Cardiac septum (tissue), 1 donor: ENCODE measurements at regions not wholly inside any gene's neighbourhood (a gene's known extent, or its start where the extent isn't known, plus 50 kb on each side); places are given as distances from the start of the nearest gene placed in this dataset.

ENCODE experiments used
- DNase-seq: peaks from one replicate; pipeline ENCODE4 v3.0.0-alpha.2; 2020; ENCODE audit warnings: low spot score
- intact Hi-C: fragments of 100-400 bp; cut with DNase I; formaldehyde crosslinking; loops from one replicate; pipeline ENCODE4 v1.14.0; 2022
- donor health status: DM: no; HTN: no; CAD: no.

- intact Hi-C loops = no loop called here
- DNase-seq = no peak
These were observed 372.7 kb downstream of the LIG4 start for GRCh38 chr13:107842562-107843180.

- intact Hi-C loops = no loop called here
These were observed 376.7 kb downstream of the LIG4 start for GRCh38 chr13:107838588-107839161.

GRCh38 chr13:107836685-107837084 lies 378.7 kb downstream of the LIG4 start:
- DNase-seq = no peak
- intact Hi-C loops = no loop called here

More at GRCh38 chr13:107838588-107839161, 376.7 kb downstream of the LIG4 start:
- no peak for DNase-seq

- intact Hi-C loops = no loop called here
- no peak for DNase-seq
These were observed 379.9 kb downstream of the LIG4 start for GRCh38 chr13:107835339-107836018.

- intact Hi-C loops = no loop called here
- no peak for DNase-seq
These were observed 380.6 kb downstream of the LIG4 start for GRCh38 chr13:107834717-107835116.

GRCh38 chr13:107834281-107834680 lies 381.1 kb downstream of the LIG4 start:
- DNase-seq = no peak

GRCh38 chr13:107832500-107833100 lies 382.7 kb downstream of the LIG4 start:
- intact Hi-C loops = no loop called here
- no peak for DNase-seq

More at GRCh38 chr13:107834281-107834680, 381.1 kb downstream of the LIG4 start:
- intact Hi-C loops = no loop called here

- intact Hi-C loops = no loop called here
- DNase-seq = no peak
These were observed 384.5 kb downstream of the LIG4 start for GRCh38 chr13:107830804-107831203.

- no peak for DNase-seq
- intact Hi-C loops = no loop called here
These were observed 387.3 kb downstream of the LIG4 start for GRCh38 chr13:107827840-107828549.

GRCh38 chr13:107824635-107825034 lies 390.7 kb downstream of the LIG4 start:
- intact Hi-C loops = no loop called here

GRCh38 chr13:107822006-107822405 lies 393.3 kb downstream of the LIG4 start:
- no peak for DNase-seq
- intact Hi-C loops = no loop called here

More at GRCh38 chr13:107824635-107825034, 390.7 kb downstream of the LIG4 start:
- DNase-seq = no peak

GRCh38 chr13:107821492-107821891 lies 393.8 kb downstream of the LIG4 start:
- intact Hi-C loops = no loop called here

GRCh38 chr13:107819071-107819470 lies 396.3 kb downstream of the LIG4 start:
- intact Hi-C loops = no loop called here
- DNase-seq = no peak

More at GRCh38 chr13:107821492-107821891, 393.8 kb downstream of the LIG4 start:
- no peak for DNase-seq

GRCh38 chr13:107817647-107818287 lies 397.6 kb downstream of the LIG4 start:
- intact Hi-C loops = no loop called here
- no peak for DNase-seq

GRCh38 chr13:107812014-107812412 lies 403.3 kb downstream of the LIG4 start:
- intact Hi-C loops = no loop called here
- DNase-seq = no peak

- no peak for DNase-seq
- intact Hi-C loops = no loop called here
These were observed 403.9 kb downstream of the LIG4 start for GRCh38 chr13:107811233-107812013.

- DNase-seq = no peak
- intact Hi-C loops = no loop called here
These were observed 406.2 kb downstream of the LIG4 start for GRCh38 chr13:107809125-107809524.

GRCh38 chr13:107808389-107808788 lies 406.9 kb downstream of the LIG4 start:
- intact Hi-C loops = no loop called here

More at GRCh38 chr13:107808389-107808788, 406.9 kb downstream of the LIG4 start:
- DNase-seq = no peak
